H9 (cell line): ENCODE measurements at regions not wholly inside any gene's neighbourhood (a gene's known extent, or its start where the extent isn't known, plus 50 kb on each side); places are given as distances from the start of the nearest gene placed in this dataset.

Experiments used
- DNase-seq: peaks from one replicate; pipeline ENCODE4 v3.0.0-alpha.2; 2017
- H2AFZ ChIP-seq: one replicate; pipeline ENCODE4 v1.6.1; 2013; ENCODE audit warnings: mild to moderate bottlenecking, low read length, control low read depth, moderate library complexity
- H2AK5ac ChIP-seq: 2 replicates; pipeline ENCODE4 v1.6.1; 2013; ENCODE audit warnings: low read length, control low read depth, mixed read lengths; ENCODE audit not compliant: insufficient read length
- H2BK120ac ChIP-seq: one replicate; pipeline ENCODE4 v1.6.1; 2013; ENCODE audit warnings: low read depth, mild to moderate bottlenecking, low read length, control low read depth, inconsistent platforms; ENCODE audit not compliant: poor library complexity, severe bottlenecking
- H2BK12ac ChIP-seq: 2 replicates; pipeline ENCODE4 v1.6.1; 2013; ENCODE audit warnings: low read length, control low read depth, mixed read lengths, low read depth; ENCODE audit not compliant: insufficient read length
- H2BK15ac ChIP-seq: 2 replicates; pipeline ENCODE4 v1.6.1; 2013; ENCODE audit warnings: low read depth, low read length, control low read depth
- H2BK20ac ChIP-seq: one replicate; pipeline ENCODE4 v1.6.1; 2013; ENCODE audit warnings: low read depth, mild to moderate bottlenecking, low read length, control low read depth, inconsistent platforms; ENCODE audit not compliant: poor library complexity, severe bottlenecking
- H2BK5ac ChIP-seq: 2 replicates; pipeline ENCODE4 v1.6.1; 2013; ENCODE audit warnings: low read length, control low read depth, mixed read lengths; ENCODE audit not compliant: insufficient read length
- H3K14ac ChIP-seq: 2 replicates; pipeline ENCODE4 v1.6.1; 2013; ENCODE audit warnings: low read length, control low read depth; ENCODE audit not compliant: insufficient read depth
- H3K18ac ChIP-seq: 2 replicates; pipeline ENCODE4 v1.6.1; 2013; ENCODE audit warnings: low read depth, mild to moderate bottlenecking, mixed read lengths, low read length, control low read depth; ENCODE audit not compliant: insufficient read length
- H3K23ac ChIP-seq: 2 replicates; pipeline ENCODE4 v1.6.1; 2013; ENCODE audit warnings: low read length, control low read depth, mixed read lengths, low read depth; ENCODE audit not compliant: insufficient read length
- H3K23me2 ChIP-seq: 2 replicates; pipeline ENCODE4 v1.6.1; 2013; ENCODE audit warnings: low read depth, mild to moderate bottlenecking, mixed read lengths, low read length, control low read depth; ENCODE audit not compliant: insufficient read length, poor library complexity, severe bottlenecking
- H3K27ac ChIP-seq: 2 replicates; pipeline ENCODE4 v1.5.1; 2013; ENCODE audit warnings: low read length, control low read depth, mixed read lengths, low read depth; ENCODE audit not compliant: insufficient read length
- H3K27me3 ChIP-seq: 2 replicates; pipeline ENCODE4 v1.6.1; 2013; ENCODE audit warnings: low read length, control low read depth, inconsistent platforms; ENCODE audit not compliant: insufficient read depth
- H3K4ac ChIP-seq: 2 replicates; pipeline ENCODE4 v1.6.1; 2013; ENCODE audit warnings: low read depth, mild to moderate bottlenecking, control low read depth, inconsistent platforms, low read length, moderate library complexity
- H3K4me1 ChIP-seq: 2 replicates; pipeline ENCODE4 v1.6.1; 2013; ENCODE audit warnings: low read length, control low read depth, inconsistent platforms; ENCODE audit not compliant: insufficient read depth
- H3K4me2 ChIP-seq: 2 replicates; pipeline ENCODE4 v1.6.1; 2013; ENCODE audit warnings: low read length, control low read depth, mixed read lengths; ENCODE audit not compliant: insufficient read length, insufficient read depth
- H3K56ac ChIP-seq: 2 replicates; pipeline ENCODE4 v1.6.1; 2013; ENCODE audit warnings: low read depth, mild to moderate bottlenecking, mixed read lengths, low read length, control low read depth; ENCODE audit not compliant: insufficient read length
- H3K79me1 ChIP-seq: 2 replicates; pipeline ENCODE4 v1.6.1; 2013; ENCODE audit warnings: low read depth, mild to moderate bottlenecking, moderate library complexity, low read length, control low read depth, inconsistent platforms; ENCODE audit not compliant: insufficient read depth, poor library complexity, severe bottlenecking
- H3K79me2 ChIP-seq: 2 replicates; pipeline ENCODE4 v1.6.1; 2013; ENCODE audit warnings: low read length, control low read depth, inconsistent platforms; ENCODE audit not compliant: insufficient read depth
- H3K9ac ChIP-seq: 2 replicates; pipeline ENCODE4 v1.6.1; 2013; ENCODE audit warnings: low read length, control low read depth, mixed read lengths; ENCODE audit not compliant: insufficient read length; ENCODE audit errors: extremely low read depth
- H3K9me3 ChIP-seq: one replicate; pipeline ENCODE4 v1.6.1; 2013; ENCODE audit warnings: low read depth, low read length, inconsistent platforms; ENCODE audit not compliant: control insufficient read depth
- H3T11ph ChIP-seq: one replicate; pipeline ENCODE4 v1.6.1; 2013; ENCODE audit warnings: mild to moderate bottlenecking, low read length, control low read depth, inconsistent platforms
- H4K20me1 ChIP-seq: one replicate; pipeline ENCODE4 v1.6.1; 2013; ENCODE audit not compliant: control insufficient read depth, insufficient read length, insufficient read depth
- H4K5ac ChIP-seq: 2 replicates; pipeline ENCODE4 v1.6.1; 2013; ENCODE audit warnings: low read depth, mild to moderate bottlenecking, mixed read lengths, low read length, control low read depth; ENCODE audit not compliant: insufficient read length
- H4K8ac ChIP-seq: replicated peaks from 2 replicates; pipeline ENCODE4 v1.6.1; 2013; ENCODE audit warnings: low read length, control low read depth, mixed read lengths, low read depth; ENCODE audit not compliant: insufficient read length
- H4K91ac ChIP-seq: 2 replicates; pipeline ENCODE4 v1.6.1; 2013; ENCODE audit warnings: low read depth, mild to moderate bottlenecking, moderate library complexity, mixed read lengths, low read length, control low read depth; ENCODE audit not compliant: insufficient read length
- H3K27ac Mint-ChIP-seq, 3 experiments: 2 replicates in 2 of 3; 3 replicates in 1 of 3; pipeline ENCODE4 v1.8.0; 2020 to 2021; ENCODE audit warnings: mixed read lengths in 3 of 3, mild to moderate bottlenecking in 1 of 3, moderate library complexity in 1 of 3
- H3K27me3 Mint-ChIP-seq: 2 replicates; pipeline ENCODE4 v1.8.0; 2021; ENCODE audit warnings: low read depth, mild to moderate bottlenecking, moderate library complexity, mixed read lengths
- H3K36me3 Mint-ChIP-seq, 3 experiments: 2 replicates in 2 of 3; 3 replicates in 1 of 3; pipeline ENCODE4 v1.8.0; 2020 to 2021; ENCODE audit warnings: low read depth in 3 of 3, mixed read lengths in 3 of 3; ENCODE audit not compliant: insufficient read depth in 1 of 3
- H3K4me1 Mint-ChIP-seq, 2 experiments: 2 replicates each; pipeline ENCODE4 v1.8.0; 2020; ENCODE audit warnings: mixed read lengths in 2 of 2
- H3K4me3 Mint-ChIP-seq, 2 experiments: 2 replicates in 1 of 2; 3 replicates in 1 of 2; pipeline ENCODE4 v1.8.0; 2020 to 2021; ENCODE audit warnings: mild to moderate bottlenecking in 2 of 2, mixed read lengths in 2 of 2, moderate library complexity in 1 of 2
- H3K9me3 Mint-ChIP-seq, 2 experiments: 2 replicates in 1 of 2; 3 replicates in 1 of 2; pipeline ENCODE4 v1.8.0; 2020; ENCODE audit warnings: mild to moderate bottlenecking in 2 of 2, mixed read lengths in 2 of 2, moderate library complexity in 1 of 2
- WGBS: extraction: QIAGEN DNeasy Blood & Tissue Kit; methylation state at CpG from one replicate; pipeline ENCODE4 v1.1.7; 2013; ENCODE audit warnings: missing lambda C conversion rate, low lambda C conversion rate, mixed read lengths; ENCODE audit not compliant: insufficient read length; ENCODE audit errors: extremely low coverage; 5-methylcytosine and 5-hydroxymethylcytosine counted together
- TF ChIP-seq, protein P1 (sequence below): fragments of 200-600 bp; sonication (generic); conservative IDR thresholded peaks from 3 replicates; pipeline ENCODE4 v1.8.0; 2021; ENCODE audit warnings: antibody characterized with exemption, mild to moderate bottlenecking

DNA sequence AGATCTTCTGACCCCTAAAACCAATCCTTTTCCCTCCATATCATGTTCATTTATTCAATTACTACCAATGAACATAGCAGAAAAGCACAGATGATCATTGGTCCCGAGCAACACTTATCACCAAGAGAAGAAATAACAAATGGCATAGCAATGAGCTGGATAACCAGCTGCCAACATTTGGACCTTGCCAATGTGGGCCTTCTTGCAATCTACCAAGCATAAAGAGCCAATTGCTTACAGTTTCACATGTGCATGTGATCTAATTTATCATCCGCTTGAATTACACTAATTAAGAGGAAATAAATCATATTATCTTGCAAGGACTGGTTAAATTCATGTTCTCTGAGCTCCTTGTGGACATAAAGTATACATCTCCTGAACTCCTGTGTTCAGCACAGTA is 134.8 kb upstream of the HMGA2 start:
- no peak overlapping the region for H3K18ac ChIP-seq
- no peak overlapping the region for H2BK15ac ChIP-seq
- H3K14ac ChIP-seq: no peak overlapping the region
- no peak overlapping the region for H3K23ac ChIP-seq
- H3K36me3 Mint-ChIP-seq: no peaks in the 10 kb centered on the region
- H3K23me2 ChIP-seq: no peaks in the 10 kb centered on the region
- H3T11ph ChIP-seq: no peak overlapping the region
- no peak for DNase-seq
- no peaks in the 10 kb centered on the region for H3K79me1 ChIP-seq
- H3K9me3 Mint-ChIP-seq: peaks cover 0 to 3% of the 10 kb centered on the region in 2 experiments; a peak in 3 of 5 replicates
- H3K4me3 Mint-ChIP-seq: no peak overlapping the region
- H4K5ac ChIP-seq: no peak overlapping the region
- no peak overlapping the region for H4K8ac ChIP-seq
- H3K79me2 ChIP-seq: no peaks in the 10 kb centered on the region
- H3K4me1 Mint-ChIP-seq: no peaks in the 10 kb centered on the region
- no peak overlapping the region for H3K56ac ChIP-seq
- H3K9ac ChIP-seq: no peak overlapping the region
- TF ChIP-seq, protein P1, sequence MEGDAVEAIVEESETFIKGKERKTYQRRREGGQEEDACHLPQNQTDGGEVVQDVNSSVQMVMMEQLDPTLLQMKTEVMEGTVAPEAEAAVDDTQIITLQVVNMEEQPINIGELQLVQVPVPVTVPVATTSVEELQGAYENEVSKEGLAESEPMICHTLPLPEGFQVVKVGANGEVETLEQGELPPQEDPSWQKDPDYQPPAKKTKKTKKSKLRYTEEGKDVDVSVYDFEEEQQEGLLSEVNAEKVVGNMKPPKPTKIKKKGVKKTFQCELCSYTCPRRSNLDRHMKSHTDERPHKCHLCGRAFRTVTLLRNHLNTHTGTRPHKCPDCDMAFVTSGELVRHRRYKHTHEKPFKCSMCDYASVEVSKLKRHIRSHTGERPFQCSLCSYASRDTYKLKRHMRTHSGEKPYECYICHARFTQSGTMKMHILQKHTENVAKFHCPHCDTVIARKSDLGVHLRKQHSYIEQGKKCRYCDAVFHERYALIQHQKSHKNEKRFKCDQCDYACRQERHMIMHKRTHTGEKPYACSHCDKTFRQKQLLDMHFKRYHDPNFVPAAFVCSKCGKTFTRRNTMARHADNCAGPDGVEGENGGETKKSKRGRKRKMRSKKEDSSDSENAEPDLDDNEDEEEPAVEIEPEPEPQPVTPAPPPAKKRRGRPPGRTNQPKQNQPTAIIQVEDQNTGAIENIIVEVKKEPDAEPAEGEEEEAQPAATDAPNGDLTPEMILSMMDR: no peak
- H3K4me2 ChIP-seq: no peak overlapping the region
- H2AFZ ChIP-seq: no peak overlapping the region
- no peak overlapping the region for H2AK5ac ChIP-seq
- no peak overlapping the region for H2BK5ac ChIP-seq
- H3K27me3 ChIP-seq: no peaks in the 10 kb centered on the region; the same call in 1 of the 2 replicates
- H4K20me1 ChIP-seq: no peaks in the 10 kb centered on the region
- no peaks in the 10 kb centered on the region for H3K4me1 ChIP-seq
- H2BK12ac ChIP-seq: no peak overlapping the region
- no peaks in the 10 kb centered on the region; the same call in 1 of the 2 replicates for H3K27me3 Mint-ChIP-seq
- H3K9me3 ChIP-seq: no peaks in the 10 kb centered on the region
- no peak overlapping the region for H2BK20ac ChIP-seq
- no peak overlapping the region for H3K4ac ChIP-seq
- H3K27ac Mint-ChIP-seq: no peak overlapping the region
- no CpG with 5 or more reads among the region's 2 CpGs for WGBS
- no peak overlapping the region for H3K27ac ChIP-seq
- no peak overlapping the region for H4K91ac ChIP-seq
- H2BK120ac ChIP-seq: no peak overlapping the region
